ENCODE measurements at regions not wholly inside any gene's neighbourhood (a gene's known extent, or its start where the extent isn't known, plus 50 kb on each side); places are given as distances from the start of the nearest gene placed in this dataset.
"Not testable (repeated sequence)": the region's sequence is repeated elsewhere in the genome, so short reads cannot be mapped to it uniquely, and the experiment has no call there.

DNA sequence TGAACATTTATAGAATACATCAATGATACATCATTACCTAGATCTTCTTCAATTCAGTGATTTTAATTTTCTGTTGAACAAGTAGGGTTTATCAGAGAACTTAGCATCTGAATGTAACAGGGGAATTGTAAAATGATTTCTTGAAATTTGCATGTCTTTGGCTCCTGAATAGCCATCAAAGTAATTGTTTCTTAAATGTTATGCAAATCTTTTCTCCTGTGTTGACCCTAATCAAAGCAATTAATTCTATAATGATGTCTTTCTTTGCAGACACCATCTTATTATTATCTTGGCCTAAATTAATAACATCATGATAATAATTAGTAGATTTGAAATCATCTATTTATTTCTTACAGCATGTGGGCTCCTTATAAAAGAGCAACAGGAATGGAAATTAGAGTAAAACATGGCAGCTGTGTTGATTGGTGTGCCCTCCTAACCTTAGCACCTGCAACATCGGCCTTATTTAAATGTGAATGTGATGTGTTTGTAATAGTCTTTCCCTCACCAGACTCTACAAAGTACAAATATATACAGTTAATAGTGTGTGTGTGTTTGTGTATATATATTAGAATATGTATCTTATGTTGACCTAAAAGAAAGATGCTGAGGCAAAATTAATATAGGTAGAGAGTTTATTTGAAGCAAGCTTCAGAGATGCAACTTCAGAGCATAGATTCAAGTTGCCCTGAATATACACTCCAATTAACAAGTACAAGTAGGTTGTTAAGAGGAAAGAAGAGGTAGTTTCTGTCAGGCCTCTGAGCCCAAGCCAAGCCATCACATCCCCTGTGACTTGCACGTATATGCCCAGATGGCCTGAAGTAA, 328.0 kb upstream of the TECRL start:
- Histone ChIP-seq H3K36me3 (replicated peaks) (no peaks in the 10 kb centered on the region), H3K27me3 (replicated peaks) (no peaks in the 10 kb centered on the region), H3K4me3 (ENCODE audit: low read depth, low read length) (no peak overlapping the region), H3K27ac (no peak overlapping the region)
- no peak for DNase-seq
- TF ChIP-seq, protein P1, sequence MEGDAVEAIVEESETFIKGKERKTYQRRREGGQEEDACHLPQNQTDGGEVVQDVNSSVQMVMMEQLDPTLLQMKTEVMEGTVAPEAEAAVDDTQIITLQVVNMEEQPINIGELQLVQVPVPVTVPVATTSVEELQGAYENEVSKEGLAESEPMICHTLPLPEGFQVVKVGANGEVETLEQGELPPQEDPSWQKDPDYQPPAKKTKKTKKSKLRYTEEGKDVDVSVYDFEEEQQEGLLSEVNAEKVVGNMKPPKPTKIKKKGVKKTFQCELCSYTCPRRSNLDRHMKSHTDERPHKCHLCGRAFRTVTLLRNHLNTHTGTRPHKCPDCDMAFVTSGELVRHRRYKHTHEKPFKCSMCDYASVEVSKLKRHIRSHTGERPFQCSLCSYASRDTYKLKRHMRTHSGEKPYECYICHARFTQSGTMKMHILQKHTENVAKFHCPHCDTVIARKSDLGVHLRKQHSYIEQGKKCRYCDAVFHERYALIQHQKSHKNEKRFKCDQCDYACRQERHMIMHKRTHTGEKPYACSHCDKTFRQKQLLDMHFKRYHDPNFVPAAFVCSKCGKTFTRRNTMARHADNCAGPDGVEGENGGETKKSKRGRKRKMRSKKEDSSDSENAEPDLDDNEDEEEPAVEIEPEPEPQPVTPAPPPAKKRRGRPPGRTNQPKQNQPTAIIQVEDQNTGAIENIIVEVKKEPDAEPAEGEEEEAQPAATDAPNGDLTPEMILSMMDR (IDR thresholded peaks at IDR 0.05; ENCODE audit: low read depth, low read length, missing control alignments), result no peak
- in situ Hi-C loops (cut with HindIII; ENCODE audit: low pct_ligation_motif_present, low sequenced_read_pairs), result no loop called here

DNA sequence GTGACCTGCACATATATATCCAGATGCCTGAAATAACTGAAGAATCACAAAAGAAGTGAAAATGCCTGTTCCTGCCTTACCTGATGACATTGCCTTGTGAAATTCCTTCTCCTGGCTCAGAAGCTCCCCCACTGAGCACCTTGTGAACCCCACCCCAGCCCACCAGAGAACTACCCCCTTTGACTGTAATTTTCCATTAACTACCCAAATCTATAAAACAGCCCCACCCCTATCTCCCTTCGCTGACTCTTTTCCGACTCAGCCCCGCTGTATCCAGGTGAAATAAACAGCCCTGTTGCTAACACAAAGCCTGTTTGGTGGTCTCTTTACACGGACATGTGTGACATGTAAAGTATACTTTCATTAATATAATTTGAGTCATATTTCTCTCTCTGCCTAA, 320.3 kb upstream of the TECRL start:
- no peak overlapping the region for H3K27ac ChIP-seq
- H3K36me3 ChIP-seq (replicated peaks), result no peaks in the 10 kb centered on the region
- in situ Hi-C loops (cut with HindIII; ENCODE audit: low pct_ligation_motif_present, low sequenced_read_pairs), result no loop called here

DNA sequence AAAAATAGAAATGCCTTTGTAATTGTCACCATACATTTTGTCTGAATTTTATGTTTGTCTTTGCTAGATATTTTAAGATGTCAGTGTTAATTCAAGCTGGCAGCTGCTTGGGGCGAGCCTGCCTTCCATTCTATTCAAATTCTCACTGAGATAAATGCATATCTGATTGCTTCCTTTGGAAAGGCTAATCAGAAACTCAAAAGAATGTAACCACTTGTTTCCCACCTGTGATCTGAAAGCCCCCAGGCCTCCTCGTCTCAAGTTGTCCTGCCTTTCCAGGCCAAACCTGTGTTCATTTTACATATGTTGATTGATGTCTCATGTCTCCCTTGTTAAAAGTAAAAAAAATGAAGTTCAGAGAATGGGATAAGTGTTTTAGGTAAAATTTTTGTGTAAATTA, 318.7 kb upstream of the TECRL start:
- Histone ChIP-seq H3K36me3 (replicated peaks) (no peaks in the 10 kb centered on the region), H3K27ac (no peak overlapping the region), H3K27me3 (replicated peaks) (no peaks in the 10 kb centered on the region), H3K4me3 (ENCODE audit: low read depth, low read length) (no peak overlapping the region)
- no peak for DNase-seq
- TF ChIP-seq, protein P1 (IDR thresholded peaks at IDR 0.05; ENCODE audit: low read depth, low read length, missing control alignments), result no peak
- in situ Hi-C loops (cut with HindIII; ENCODE audit: low pct_ligation_motif_present, low sequenced_read_pairs), result no loop called here

More for the DNA sequence above, 320.3 kb upstream of the TECRL start:
- TF ChIP-seq, protein P1 (IDR thresholded peaks at IDR 0.05; ENCODE audit: low read depth, low read length, missing control alignments), result no peak
- Histone ChIP-seq H3K27me3 (replicated peaks) (no peaks in the 10 kb centered on the region), H3K4me3 (ENCODE audit: low read depth, low read length) (no peak overlapping the region)
- no peak for DNase-seq

DNA sequence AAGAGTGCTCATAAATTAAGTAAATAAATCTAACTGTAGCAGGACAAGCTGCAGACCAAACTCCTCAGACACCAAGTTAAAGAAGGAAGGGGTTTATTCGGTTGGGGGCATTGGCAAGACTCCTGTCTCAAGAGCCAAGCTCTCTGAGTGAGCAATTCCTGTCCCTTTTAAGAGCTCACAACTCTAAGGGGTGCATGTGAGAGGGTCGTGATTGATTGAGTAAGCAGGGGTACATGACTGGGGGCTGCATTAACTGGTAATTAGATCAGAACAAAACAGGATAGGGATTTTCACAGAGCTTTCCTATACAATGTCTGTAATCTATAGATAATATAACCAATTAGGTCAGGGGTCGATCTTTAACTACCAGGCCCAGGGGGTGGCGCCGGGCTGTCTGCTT, 318.1 kb upstream of the TECRL start:
- H3K36me3 ChIP-seq (replicated peaks); H3K4me3 ChIP-seq (ENCODE audit: low read depth, low read length); H3K27me3 ChIP-seq (replicated peaks); H3K27ac ChIP-seq; DNase-seq; in situ Hi-C loops (cut with HindIII; ENCODE audit: low pct_ligation_motif_present, low sequenced_read_pairs): not testable (repeated sequence)

DNA sequence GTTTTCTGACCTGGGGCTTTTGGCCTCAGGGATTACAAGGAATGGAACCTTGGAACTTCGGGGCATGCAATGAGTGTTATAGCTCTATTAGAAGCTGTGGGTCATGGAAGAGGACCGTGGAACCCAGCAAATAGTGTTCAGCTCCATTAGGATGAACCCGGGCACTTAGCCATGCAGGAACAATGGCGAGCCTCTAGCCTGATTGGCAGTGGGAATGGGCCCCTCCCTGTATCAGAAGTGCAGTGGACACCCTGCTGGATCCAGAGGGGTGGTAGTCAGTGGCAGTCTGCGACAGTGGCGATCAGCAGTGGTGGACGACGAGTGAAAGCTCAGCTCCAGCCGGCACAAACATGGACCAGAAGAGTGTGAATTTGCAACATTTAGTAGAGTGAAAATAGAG, 315.4 kb upstream of the TECRL start:
- H3K4me3 ChIP-seq (ENCODE audit: low read depth, low read length), result no peak overlapping the region
- no peak overlapping the region for H3K27ac ChIP-seq
- TF ChIP-seq, protein P1 (IDR thresholded peaks at IDR 0.05; ENCODE audit: low read depth, low read length, missing control alignments), result no peak
- in situ Hi-C loops (cut with HindIII; ENCODE audit: low pct_ligation_motif_present, low sequenced_read_pairs), result no loop called here
- H3K36me3 ChIP-seq (replicated peaks), result no peaks in the 10 kb centered on the region
- H3K27me3 ChIP-seq (replicated peaks), result no peaks in the 10 kb centered on the region
- DNase-seq, result no peak

DNA sequence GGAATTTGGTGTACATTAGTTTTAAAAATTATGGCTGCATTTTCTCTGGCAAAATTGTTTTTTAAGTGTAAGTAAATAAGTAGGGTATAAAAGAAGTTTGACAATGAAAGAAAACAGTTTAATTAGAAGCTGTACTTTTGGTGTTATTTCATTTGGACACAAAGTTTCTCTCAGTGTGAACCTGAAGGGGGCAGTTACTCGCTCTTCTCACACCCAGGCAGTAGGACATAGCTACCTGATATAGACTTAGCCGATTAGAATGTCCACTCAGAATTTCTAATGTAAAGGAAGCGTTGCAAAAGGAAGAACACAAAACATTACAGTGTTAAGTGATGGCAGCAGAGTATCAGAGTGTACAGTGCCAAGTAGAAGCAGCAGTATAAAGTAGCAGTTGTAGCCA, 311.9 kb upstream of the TECRL start:
- Histone ChIP-seq H3K27ac (no peak overlapping the region), H3K27me3 (replicated peaks) (no peaks in the 10 kb centered on the region), H3K4me3 (ENCODE audit: low read depth, low read length) (no peak overlapping the region), H3K36me3 (replicated peaks) (no peaks in the 10 kb centered on the region)
- in situ Hi-C loops (cut with HindIII; ENCODE audit: low pct_ligation_motif_present, low sequenced_read_pairs), result no loop called here
- TF ChIP-seq, protein P1 (IDR thresholded peaks at IDR 0.05; ENCODE audit: low read depth, low read length, missing control alignments), result no peak
- no peak for DNase-seq

Measured in brain microvascular endothelial cell (primary cell).